ENCODE measurements at regions not wholly inside any gene's neighbourhood (a gene's known extent, or its start where the extent isn't known, plus 50 kb on each side); places are given as distances from the start of the nearest gene placed in this dataset.

DNA sequence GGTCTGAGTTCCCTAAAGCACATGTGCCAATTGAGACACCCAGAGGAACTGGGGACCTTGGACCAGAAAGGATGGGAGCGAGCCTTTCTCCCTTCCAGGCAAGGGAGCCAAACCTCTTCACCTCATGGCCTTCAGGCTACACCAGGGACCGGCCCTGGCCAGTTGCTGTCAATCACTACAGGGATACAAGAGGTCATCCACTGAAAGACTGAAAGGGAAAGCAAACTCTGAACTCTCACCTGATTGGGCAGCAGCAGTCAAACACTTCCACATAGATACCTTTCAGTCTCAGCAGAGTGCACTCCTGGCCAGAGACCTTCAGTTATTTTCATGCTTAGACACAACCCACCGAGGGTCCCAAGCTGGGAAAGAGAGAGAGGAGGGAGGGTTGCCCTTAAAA is 1956.0 kb upstream of the LRRTM1 start:
- Histone ChIP-seq H3K27ac (ENCODE audit: extremely low read depth, low read depth, low read length) (no peak overlapping the region), H3K9me1 (ENCODE audit: control insufficient read depth, insufficient read depth, low read length) (no peaks in the 10 kb centered on the region), H3K27me3 (ENCODE audit: control insufficient read depth in 2 of 2, insufficient read depth in 2 of 2, low read length in 2 of 2) (no peaks in the 10 kb centered on the region), H3K9me3 (replicated peaks; ENCODE audit: control insufficient read depth, insufficient read depth, low read depth, low read length) (no peaks in the 10 kb centered on the region), H4K20me1 (replicated peaks; ENCODE audit: control insufficient read depth, insufficient read depth, low read length) (no peaks in the 10 kb centered on the region), H3K4me2 (ENCODE audit: insufficient read depth, low read length) (no peak overlapping the region), H2AFZ (ENCODE audit: low read depth, low read length) (no peak overlapping the region), H3K4me1 (replicated peaks in 1 of 2; ENCODE audit: control insufficient read depth in 2 of 2, insufficient read depth in 2 of 2, low read length in 2 of 2) (no peaks in the 10 kb centered on the region), H3K79me2 (ENCODE audit: control insufficient read depth, insufficient read depth, low read length) (no peaks in the 10 kb centered on the region), H3K4me3 (no peak overlapping the region), H3K9ac (ENCODE audit: insufficient read depth in 1 of 2, low read depth in 2 of 2, low read length in 2 of 2) (no peak overlapping the region), H3K36me3 (ENCODE audit: control insufficient read depth, insufficient read depth, low read length) (no peaks in the 10 kb centered on the region)
- FAIRE-seq (no peak), DNase-seq (ENCODE audit: extremely low read depth in 1 of 4, low spot score in 3 of 4) (no peak), ATAC-seq (no peak)
- ChIA-PET POLR2A (no interaction called here), CTCF (ENCODE audit: low intra/inter-chr PET ratio) (no interaction called here)
- intact Hi-C loops (cut with micrococcal nuclease) (no loop called here), in situ Hi-C loops (cut with MboI) (no loop called here)
- no TSS peak for BruUV-seq (replicated peaks)
- WGBS (ENCODE audit: insufficient coverage, low coverage, missing lambda C conversion rate), result 0% methylated on average over 3 of the region's 3 CpGs
- TF ChIP-seq ARNT (IDR thresholded peaks at IDR 0.05) (no peak), HDAC3 (IDR thresholded peaks at IDR 0.05; ENCODE audit: borderline replicate concordance, partially characterized antibody) (no peak), HDAC6 (IDR thresholded peaks at IDR 0.05; ENCODE audit: low read depth, low read length) (no peak), WHSC1 (IDR thresholded peaks at IDR 0.05; ENCODE audit: low read length) (no peak), ZNF274 (IDR thresholded peaks at IDR 0.05; ENCODE audit: borderline replicate concordance, low read depth, low read length) (no peak), GABPB1 (CRISPR knock-in tag; IDR thresholded peaks at IDR 0.05) (no peak), ZNF79 (CRISPR knock-in tag; IDR thresholded peaks at IDR 0.05; ENCODE audit: low read depth) (no peak), CBX3 (IDR thresholded peaks at IDR 0.05; ENCODE audit: borderline replicate concordance in 1 of 2, low read length in 2 of 2) (no peak)
- TF ChIP-seq, protein P1, sequence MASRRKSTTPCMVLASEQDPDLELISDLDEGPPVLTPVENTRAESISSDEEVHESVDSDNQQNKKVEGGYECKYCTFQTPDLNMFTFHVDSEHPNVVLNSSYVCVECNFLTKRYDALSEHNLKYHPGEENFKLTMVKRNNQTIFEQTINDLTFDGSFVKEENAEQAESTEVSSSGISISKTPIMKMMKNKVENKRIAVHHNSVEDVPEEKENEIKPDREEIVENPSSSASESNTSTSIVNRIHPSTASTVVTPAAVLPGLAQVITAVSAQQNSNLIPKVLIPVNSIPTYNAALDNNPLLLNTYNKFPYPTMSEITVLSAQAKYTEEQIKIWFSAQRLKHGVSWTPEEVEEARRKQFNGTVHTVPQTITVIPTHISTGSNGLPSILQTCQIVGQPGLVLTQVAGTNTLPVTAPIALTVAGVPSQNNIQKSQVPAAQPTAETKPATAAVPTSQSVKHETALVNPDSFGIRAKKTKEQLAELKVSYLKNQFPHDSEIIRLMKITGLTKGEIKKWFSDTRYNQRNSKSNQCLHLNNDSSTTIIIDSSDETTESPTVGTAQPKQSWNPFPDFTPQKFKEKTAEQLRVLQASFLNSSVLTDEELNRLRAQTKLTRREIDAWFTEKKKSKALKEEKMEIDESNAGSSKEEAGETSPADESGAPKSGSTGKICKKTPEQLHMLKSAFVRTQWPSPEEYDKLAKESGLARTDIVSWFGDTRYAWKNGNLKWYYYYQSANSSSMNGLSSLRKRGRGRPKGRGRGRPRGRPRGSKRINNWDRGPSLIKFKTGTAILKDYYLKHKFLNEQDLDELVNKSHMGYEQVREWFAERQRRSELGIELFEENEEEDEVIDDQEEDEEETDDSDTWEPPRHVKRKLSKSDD (conservative IDR thresholded peaks at IDR 0.05; ENCODE audit: low read length), result no peak
- TF ChIP-seq, protein P2, sequence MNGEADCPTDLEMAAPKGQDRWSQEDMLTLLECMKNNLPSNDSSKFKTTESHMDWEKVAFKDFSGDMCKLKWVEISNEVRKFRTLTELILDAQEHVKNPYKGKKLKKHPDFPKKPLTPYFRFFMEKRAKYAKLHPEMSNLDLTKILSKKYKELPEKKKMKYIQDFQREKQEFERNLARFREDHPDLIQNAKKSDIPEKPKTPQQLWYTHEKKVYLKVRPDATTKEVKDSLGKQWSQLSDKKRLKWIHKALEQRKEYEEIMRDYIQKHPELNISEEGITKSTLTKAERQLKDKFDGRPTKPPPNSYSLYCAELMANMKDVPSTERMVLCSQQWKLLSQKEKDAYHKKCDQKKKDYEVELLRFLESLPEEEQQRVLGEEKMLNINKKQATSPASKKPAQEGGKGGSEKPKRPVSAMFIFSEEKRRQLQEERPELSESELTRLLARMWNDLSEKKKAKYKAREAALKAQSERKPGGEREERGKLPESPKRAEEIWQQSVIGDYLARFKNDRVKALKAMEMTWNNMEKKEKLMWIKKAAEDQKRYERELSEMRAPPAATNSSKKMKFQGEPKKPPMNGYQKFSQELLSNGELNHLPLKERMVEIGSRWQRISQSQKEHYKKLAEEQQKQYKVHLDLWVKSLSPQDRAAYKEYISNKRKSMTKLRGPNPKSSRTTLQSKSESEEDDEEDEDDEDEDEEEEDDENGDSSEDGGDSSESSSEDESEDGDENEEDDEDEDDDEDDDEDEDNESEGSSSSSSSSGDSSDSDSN (IDR thresholded peaks at IDR 0.05; ENCODE audit: borderline replicate concordance in 1 of 2, low read depth in 2 of 2, low read length in 2 of 2), result no peak
- TF ChIP-seq, protein P3, sequence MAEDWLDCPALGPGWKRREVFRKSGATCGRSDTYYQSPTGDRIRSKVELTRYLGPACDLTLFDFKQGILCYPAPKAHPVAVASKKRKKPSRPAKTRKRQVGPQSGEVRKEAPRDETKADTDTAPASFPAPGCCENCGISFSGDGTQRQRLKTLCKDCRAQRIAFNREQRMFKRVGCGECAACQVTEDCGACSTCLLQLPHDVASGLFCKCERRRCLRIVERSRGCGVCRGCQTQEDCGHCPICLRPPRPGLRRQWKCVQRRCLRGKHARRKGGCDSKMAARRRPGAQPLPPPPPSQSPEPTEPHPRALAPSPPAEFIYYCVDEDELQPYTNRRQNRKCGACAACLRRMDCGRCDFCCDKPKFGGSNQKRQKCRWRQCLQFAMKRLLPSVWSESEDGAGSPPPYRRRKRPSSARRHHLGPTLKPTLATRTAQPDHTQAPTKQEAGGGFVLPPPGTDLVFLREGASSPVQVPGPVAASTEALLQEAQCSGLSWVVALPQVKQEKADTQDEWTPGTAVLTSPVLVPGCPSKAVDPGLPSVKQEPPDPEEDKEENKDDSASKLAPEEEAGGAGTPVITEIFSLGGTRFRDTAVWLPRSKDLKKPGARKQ (CRISPR knock-in tag; IDR thresholded peaks at IDR 0.05), result no peak
